ENCODE measurements at regions not wholly inside any gene's neighbourhood (a gene's known extent, or its start where the extent isn't known, plus 50 kb on each side); places are given as distances from the start of the nearest gene placed in this dataset.

DNA sequence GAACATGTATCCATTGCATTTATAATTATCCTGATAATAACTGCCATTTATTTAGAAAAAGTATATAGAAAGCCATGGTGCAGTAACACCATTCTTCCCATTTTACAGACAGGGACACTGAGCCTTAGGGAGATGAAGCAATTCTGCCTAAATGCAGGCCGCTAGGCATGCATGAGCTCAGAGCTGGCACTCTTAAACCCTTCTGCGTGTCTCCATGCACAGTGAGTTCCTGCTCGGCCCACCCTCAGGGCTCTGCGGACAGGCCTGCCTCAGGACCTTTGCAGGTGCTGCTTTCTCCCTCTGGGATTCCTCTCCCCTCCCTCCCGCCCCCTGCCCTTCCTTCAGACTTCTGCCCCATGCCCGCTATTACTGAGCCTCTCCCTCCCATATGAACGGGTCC is 54.3 kb upstream of the WSB1 start:
- intact Hi-C loops (cut with micrococcal nuclease) = loop anchor here (10.0 kb wide), 1 partner anchor 645 kb away; no protein-coding TSS in a partner anchor

DNA sequence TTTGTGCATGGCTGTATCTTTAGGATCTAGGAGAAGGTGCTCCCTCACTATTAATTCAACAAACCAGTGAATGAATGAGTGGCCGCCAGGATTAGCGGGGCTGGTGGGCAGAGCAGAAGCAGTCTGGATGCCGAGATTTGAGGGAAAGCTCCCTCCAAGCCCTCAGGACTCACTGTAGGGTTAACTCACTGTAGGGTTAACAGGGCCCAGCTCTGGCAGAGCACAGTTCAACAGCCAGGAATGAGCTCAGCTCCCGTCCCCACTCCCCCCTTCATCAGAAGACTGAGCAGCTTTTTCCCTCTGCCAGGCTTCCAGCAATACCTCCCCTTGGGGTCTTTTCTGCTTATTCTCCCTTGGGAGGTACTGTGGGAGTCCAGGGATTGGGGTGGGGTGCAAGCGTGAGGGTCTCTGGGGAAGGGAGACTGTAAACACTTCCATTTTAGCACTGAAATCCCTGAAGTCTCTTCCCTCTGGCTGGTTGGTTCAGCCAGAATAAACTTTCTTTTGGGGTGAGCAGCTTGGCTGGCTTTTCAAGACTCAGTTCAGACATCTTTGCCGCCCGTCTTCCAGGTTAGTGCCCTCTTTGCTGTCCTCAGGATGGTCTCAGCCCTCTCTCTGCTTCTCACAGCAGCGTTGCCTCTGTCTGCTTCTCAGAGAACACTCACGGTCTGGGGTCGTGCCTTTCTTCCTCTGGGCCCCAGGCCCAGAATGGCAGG is 53.7 kb upstream of the WSB1 start:
- intact Hi-C loops (cut with micrococcal nuclease) = loop anchor here (10.0 kb wide), 1 partner anchor 55 kb away; no protein-coding TSS in a partner anchor

DNA sequence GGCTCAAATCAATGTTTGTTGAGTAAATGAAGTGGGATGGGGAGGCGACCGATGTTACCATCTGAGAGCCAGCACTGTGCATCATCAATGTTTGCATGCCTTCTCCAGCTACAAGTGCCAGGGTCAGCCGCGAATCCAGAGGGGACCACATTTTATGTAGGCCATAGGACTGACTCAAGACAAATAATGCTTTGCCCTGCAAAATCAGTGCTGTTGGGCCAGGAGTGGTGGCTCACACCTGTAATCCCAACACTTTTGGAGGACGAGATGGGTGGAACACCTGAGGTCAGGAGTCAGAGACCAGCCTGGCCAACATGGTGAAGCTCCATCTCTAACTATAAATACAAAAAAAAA is 53.1 kb upstream of the WSB1 start:
- intact Hi-C loops (cut with micrococcal nuclease) = loop anchor here (10.0 kb wide), 1 partner anchor 56 kb away; no protein-coding TSS in a partner anchor

DNA sequence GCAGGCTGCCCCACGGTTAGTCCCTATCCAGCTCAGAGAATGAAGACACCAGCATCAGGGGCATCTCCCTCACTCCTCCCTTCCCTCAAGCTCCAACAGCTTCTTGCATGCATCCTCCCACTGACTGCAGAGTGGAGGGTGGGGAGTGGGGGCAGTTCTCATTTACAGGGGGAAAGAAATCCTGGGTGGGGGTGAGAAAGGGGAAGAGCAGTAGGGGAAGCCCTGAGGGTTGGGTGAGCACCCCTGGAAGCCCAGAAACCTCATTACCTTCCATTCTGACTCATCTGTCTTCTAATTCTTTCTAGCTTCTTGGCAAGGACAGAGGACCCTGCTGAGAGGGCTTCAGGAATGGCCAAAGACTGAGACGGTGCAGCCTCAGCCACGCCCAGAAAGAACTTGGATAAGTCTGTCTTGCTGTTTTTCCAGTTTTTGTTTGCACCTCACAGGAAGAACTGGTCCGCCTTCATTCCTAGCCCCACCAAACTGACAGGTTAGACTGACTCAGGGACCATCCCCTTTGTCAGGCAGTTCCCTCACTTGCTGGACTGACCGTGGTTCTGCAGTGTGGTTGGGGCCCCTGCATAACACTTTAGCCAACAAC is 52.5 kb upstream of the WSB1 start:
- intact Hi-C loops (cut with micrococcal nuclease) = loop anchor here (10.0 kb wide), 1 partner anchor 57 kb away; no protein-coding TSS in a partner anchor

DNA sequence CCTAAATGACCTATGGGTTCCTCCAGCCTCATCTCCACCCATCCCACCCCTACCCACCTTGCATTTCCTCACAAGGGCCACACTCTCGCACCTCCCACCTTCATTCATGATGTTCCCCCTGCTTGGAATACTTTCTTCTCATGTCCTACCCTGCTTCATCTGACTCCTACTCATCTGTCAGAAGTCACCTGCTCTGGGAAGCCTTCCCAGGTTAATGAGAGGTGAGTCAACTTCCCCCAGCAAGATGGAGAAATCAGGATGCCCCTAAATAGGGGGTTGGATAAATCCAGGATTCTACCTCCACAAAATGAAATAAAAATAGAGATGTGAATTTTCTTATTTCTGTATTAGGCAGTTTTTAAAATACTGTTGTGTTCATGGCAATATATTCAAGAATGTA is 51.0 kb upstream of the WSB1 start:
- intact Hi-C loops (cut with micrococcal nuclease) = loop anchor here (10.0 kb wide), 1 partner anchor 58 kb away; no protein-coding TSS in a partner anchor

DNA sequence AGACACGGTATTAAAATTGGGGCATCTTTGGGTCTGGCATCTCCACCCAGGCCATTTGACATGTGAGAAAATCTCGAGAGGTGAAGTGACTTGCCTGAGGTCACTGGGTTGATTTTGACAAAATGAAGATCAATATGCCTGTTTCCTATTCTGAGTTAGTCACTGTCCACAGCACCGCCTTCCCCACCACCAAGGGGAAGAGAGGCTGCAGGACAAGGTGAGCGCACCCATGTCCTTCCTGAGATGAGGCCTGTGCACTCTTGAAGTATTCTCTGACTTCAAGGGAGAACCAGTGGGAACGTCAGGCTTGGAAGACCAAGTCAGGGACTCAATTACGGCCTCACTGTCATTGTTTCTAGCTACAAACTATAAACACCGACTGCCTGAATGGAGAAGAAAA is 49.9 kb upstream of the WSB1 start:
- intact Hi-C loops (cut with micrococcal nuclease) = loop anchor here (10.0 kb wide), 1 partner anchor 59 kb away; no protein-coding TSS in a partner anchor

Data from T-helper 1 cell treated with Interleukin-12 subunit alpha and Interleukin-12 subunit beta and Interleukin-4 antibody, amounts not matched to agents 30 ng/mL and 1 ng/mL, for 36 hours (primary cell).